ENCODE measurements at regions not wholly inside any gene's neighbourhood (a gene's known extent, or its start where the extent isn't known, plus 50 kb on each side); places are given as distances from the start of the nearest gene placed in this dataset.

DNA sequence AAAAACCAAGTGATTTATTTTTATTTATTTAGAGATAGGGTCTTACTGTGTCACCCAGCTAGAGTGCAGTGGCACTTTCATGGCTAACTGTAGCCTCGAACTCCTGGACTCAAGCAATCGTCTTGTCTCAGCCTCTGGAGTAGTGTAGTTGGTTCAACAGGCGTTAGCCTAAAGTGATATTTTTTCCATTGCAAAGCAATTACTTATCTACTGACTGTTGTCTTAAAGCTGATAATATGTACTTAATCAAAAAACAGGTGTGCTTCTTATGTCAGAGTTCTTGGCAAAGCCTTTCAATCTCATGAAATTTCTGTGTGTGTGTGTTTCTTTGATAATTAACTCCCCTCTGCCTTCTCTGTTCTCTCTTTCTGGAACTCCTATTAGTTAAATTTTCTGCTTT, 62.4 kb upstream of the DUSP10 start:
- DNase-seq = no peak
- no peaks in the 10 kb centered on the region for H3K9me3 ChIP-seq (ENCODE audit: control insufficient read depth, low read depth, low read length)
- no peaks in the 10 kb centered on the region for H3K36me3 ChIP-seq (ENCODE audit: control insufficient read depth, insufficient read depth, low read length)
- no peaks in the 10 kb centered on the region for H3K4me1 ChIP-seq (ENCODE audit: control insufficient read depth, insufficient read depth, low read length)
- H3K27me3 ChIP-seq (ENCODE audit: control insufficient read depth, insufficient read depth, low read length) = no peaks in the 10 kb centered on the region
- no peak overlapping the region for H3K4me3 ChIP-seq (ENCODE audit: low read length)
- H3K27ac ChIP-seq (ENCODE audit: low read length) = no peak overlapping the region
- no CpG with 5 or more reads among the region's 3 CpGs for WGBS (ENCODE audit: insufficient coverage, low lambda C conversion rate)

DNA sequence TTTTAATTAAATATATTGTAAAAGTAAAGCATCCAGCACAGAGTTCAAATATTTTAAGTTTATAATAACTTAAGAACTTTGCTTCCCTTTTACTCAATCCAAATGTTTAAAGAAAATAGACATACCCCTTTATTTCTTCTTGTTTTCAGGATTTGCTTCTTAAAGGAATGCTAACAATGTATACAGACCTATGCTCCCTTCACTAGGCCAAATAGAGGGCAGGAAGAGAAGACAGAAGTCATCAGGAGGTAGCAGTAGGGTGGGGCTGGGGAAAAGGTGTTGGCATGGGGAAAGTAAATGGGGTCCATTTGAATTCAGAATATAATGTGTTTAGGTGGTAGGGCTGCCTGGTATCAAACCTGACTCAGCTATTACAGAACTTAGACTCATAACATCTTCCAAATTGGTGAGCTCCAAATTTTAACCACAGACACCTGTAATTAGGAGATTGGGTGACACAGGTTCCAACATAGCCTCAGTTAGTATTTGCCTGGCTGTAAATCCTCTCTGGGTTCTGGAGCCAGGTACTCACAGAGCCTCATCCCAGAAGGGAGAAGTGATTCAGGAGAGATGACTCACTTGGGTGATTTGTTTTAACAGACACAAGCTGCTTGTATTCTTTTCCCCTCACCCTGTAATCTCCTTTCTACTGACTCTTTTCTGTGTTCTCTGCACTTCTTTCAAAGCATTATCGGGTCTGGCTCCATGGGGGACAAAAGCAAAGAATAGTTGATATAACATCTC, 60.1 kb upstream of the DUSP10 start:
- Histone ChIP-seq H3K27ac (ENCODE audit: low read length) (no peak overlapping the region), H3K4me1 (ENCODE audit: control insufficient read depth, insufficient read depth, low read length) (no peaks in the 10 kb centered on the region), H3K4me3 (ENCODE audit: low read length) (no peak overlapping the region), H3K9me3 (ENCODE audit: control insufficient read depth, low read depth, low read length) (no peaks in the 10 kb centered on the region), H3K36me3 (ENCODE audit: control insufficient read depth, insufficient read depth, low read length) (no peaks in the 10 kb centered on the region), H3K27me3 (ENCODE audit: control insufficient read depth, insufficient read depth, low read length) (no peaks in the 10 kb centered on the region)
- DNase-seq = no peak
- no CpG with 5 or more reads among the region's 1 CpG for WGBS (ENCODE audit: insufficient coverage, low lambda C conversion rate)

DNA sequence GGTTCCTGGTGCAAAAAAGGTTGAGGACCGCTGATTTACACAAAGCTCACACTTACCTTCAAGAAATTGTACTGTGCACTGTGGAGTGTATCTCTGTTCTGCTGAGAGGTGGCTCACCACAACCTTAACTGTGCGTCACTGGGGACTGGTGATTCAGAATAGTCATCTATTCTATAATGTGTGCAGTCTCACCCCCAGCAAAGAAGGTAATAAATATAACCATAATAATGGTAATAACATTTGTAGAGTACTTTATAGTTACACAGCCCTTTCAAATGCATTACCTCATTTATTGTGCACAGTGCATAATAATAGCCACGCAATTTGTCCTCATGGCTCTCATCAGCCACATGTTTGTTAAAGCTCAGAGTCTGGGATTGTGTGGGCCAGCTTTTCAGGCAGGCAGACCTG, 59.4 kb upstream of the DUSP10 start:
- H3K4me3 ChIP-seq (ENCODE audit: low read length) = no peak overlapping the region
- H3K4me1 ChIP-seq (ENCODE audit: control insufficient read depth, insufficient read depth, low read length) = no peaks in the 10 kb centered on the region
- H3K36me3 ChIP-seq (ENCODE audit: control insufficient read depth, insufficient read depth, low read length) = no peaks in the 10 kb centered on the region
- H3K27ac ChIP-seq (ENCODE audit: low read length) = no peak overlapping the region
- no peaks in the 10 kb centered on the region for H3K9me3 ChIP-seq (ENCODE audit: control insufficient read depth, low read depth, low read length)
- no peaks in the 10 kb centered on the region for H3K27me3 ChIP-seq (ENCODE audit: control insufficient read depth, insufficient read depth, low read length)
- no peak for DNase-seq
- no CpG with 5 or more reads among the region's 3 CpGs for WGBS (ENCODE audit: insufficient coverage, low lambda C conversion rate)

DNA sequence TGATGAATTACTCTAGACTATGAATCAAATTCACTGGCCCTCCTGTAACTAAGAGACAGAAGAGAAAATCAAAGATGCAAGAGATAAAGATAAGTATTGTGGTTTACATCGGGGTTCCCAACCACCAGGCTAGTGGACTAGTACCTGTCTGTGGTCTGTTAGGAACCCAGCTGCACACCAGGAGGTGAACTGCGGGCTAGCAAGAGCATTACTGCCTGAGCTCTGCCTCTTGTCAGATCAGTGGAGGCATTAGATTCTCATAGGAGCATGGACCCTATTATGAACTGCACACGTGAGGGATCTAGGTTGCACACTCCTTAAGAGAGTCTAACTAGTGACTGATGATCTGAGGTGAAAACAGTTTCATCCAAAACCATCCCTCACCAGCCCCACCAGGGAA, 58.9 kb upstream of the DUSP10 start:
- WGBS (ENCODE audit: insufficient coverage, low lambda C conversion rate) = no CpG with 5 or more reads among the region's 3 CpGs
- DNase-seq = no peak

DNA sequence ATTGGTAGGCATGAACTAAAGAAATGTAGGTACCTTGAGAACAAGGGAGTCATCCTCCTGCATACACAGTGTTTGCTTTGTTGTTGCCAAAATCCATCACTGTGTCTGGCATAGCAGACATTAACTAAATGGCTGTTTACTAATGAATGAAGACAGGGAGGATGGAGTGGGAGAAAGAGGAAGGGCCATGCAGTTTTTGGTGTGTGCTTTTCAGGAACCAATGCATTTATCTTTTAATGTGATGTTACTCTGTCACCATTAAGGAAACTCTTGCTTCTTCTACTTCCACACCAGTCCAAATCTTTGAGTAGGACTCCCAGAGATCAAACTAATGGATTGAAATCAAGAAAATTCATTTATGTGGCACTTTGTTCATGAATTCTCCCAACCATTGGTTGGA, 55.6 kb upstream of the DUSP10 start:
- H3K4me3 ChIP-seq (ENCODE audit: low read length) = no peak overlapping the region
- H3K27ac ChIP-seq (ENCODE audit: low read length) = no peak overlapping the region
- no peaks in the 10 kb centered on the region for H3K36me3 ChIP-seq (ENCODE audit: control insufficient read depth, insufficient read depth, low read length)
- H3K9me3 ChIP-seq (ENCODE audit: control insufficient read depth, low read depth, low read length) = no peaks in the 10 kb centered on the region
- no peak for DNase-seq
- no peaks in the 10 kb centered on the region for H3K4me1 ChIP-seq (ENCODE audit: control insufficient read depth, insufficient read depth, low read length)
- H3K27me3 ChIP-seq (ENCODE audit: control insufficient read depth, insufficient read depth, low read length) = no peaks in the 10 kb centered on the region

More for the DNA sequence above, 58.9 kb upstream of the DUSP10 start:
- H3K27ac ChIP-seq (ENCODE audit: low read length) = no peak overlapping the region
- H3K27me3 ChIP-seq (ENCODE audit: control insufficient read depth, insufficient read depth, low read length) = no peaks in the 10 kb centered on the region
- H3K9me3 ChIP-seq (ENCODE audit: control insufficient read depth, low read depth, low read length) = no peaks in the 10 kb centered on the region
- no peaks in the 10 kb centered on the region for H3K36me3 ChIP-seq (ENCODE audit: control insufficient read depth, insufficient read depth, low read length)
- no peak overlapping the region for H3K4me3 ChIP-seq (ENCODE audit: low read length)
- no peaks in the 10 kb centered on the region for H3K4me1 ChIP-seq (ENCODE audit: control insufficient read depth, insufficient read depth, low read length)

DNA sequence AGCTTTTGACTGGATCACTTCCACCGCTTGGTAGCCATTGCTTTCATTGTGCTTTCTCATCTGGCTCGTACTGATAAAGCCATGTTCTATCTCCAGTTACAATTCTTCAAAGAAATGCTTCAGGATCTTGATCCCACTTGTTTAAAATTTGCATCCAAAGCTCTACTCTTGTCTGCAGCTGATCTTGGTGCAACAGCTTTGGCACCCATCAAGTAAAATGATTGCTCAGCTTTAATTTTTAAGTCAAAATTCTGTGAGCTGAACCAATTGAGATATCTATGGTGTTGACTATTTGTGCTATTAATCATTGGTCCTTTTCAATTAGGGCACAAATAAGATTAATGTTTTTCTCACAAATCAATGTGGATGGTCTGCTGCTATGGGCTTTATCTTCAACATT, 54.8 kb upstream of the DUSP10 start:
- Histone ChIP-seq H3K4me3 (ENCODE audit: low read length) (no peak overlapping the region), H3K36me3 (ENCODE audit: control insufficient read depth, insufficient read depth, low read length) (no peaks in the 10 kb centered on the region), H3K9me3 (ENCODE audit: control insufficient read depth, low read depth, low read length) (no peaks in the 10 kb centered on the region), H3K27ac (ENCODE audit: low read length) (no peak overlapping the region), H3K4me1 (ENCODE audit: control insufficient read depth, insufficient read depth, low read length) (no peaks in the 10 kb centered on the region), H3K27me3 (ENCODE audit: control insufficient read depth, insufficient read depth, low read length) (no peaks in the 10 kb centered on the region)
- no CpG with 5 or more reads among the region's 2 CpGs for WGBS (ENCODE audit: insufficient coverage, low lambda C conversion rate)
- DNase-seq = no peak

DNA sequence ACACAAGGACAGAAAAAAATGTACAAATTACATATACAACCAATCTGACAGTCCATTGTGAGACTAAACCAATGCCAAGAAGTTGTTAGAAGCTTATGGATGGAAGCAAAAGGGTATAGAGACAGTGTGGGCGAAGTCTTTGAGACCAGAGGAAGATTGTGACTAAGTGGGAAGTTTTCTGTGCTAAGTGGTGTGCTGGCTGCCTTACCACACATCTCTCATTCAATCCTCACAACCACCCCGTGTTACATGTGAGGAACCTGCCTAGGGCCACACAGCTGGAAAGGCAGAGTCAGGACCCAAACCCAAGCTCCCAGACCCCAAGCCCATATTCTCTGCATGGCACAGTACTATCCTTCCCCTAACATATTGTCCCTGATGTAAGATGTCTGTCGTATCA, 53.5 kb upstream of the DUSP10 start:
- Histone ChIP-seq H3K27ac (ENCODE audit: low read length) (no peak overlapping the region), H3K9me3 (ENCODE audit: control insufficient read depth, low read depth, low read length) (no peaks in the 10 kb centered on the region), H3K4me1 (ENCODE audit: control insufficient read depth, insufficient read depth, low read length) (no peaks in the 10 kb centered on the region), H3K4me3 (ENCODE audit: low read length) (no peak overlapping the region), H3K36me3 (ENCODE audit: control insufficient read depth, insufficient read depth, low read length) (no peaks in the 10 kb centered on the region), H3K27me3 (ENCODE audit: control insufficient read depth, insufficient read depth, low read length) (no peaks in the 10 kb centered on the region)
- 100% methylated on average over 2 of the region's 3 CpGs for WGBS (ENCODE audit: insufficient coverage, low lambda C conversion rate)
- DNase-seq = no peak

DNA sequence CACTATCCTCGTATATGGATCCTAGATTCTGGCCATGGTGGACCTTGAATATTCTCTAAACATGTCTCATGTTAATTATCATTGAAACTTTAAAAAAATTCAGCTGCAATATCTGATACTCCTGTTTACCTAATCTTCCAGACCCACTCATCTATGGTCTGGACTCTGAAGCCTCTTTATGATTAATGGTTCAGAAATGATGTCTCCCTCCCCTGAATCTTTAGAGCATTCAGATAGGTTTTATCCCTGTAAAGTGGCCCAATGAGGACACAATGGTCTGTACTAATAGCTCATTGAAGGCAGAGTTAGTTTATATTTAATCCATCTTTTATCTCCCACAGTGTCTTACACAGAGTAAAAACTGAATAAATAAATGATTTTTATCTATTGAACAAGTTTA, 53.0 kb upstream of the DUSP10 start:
- H3K36me3 ChIP-seq (ENCODE audit: control insufficient read depth, insufficient read depth, low read length) = no peaks in the 10 kb centered on the region
- H3K4me1 ChIP-seq (ENCODE audit: control insufficient read depth, insufficient read depth, low read length) = no peaks in the 10 kb centered on the region
- no peak for DNase-seq
- WGBS (ENCODE audit: insufficient coverage, low lambda C conversion rate) = no CpG with 5 or more reads among the region's 1 CpG
- H3K27me3 ChIP-seq (ENCODE audit: control insufficient read depth, insufficient read depth, low read length) = no peaks in the 10 kb centered on the region
- no peak overlapping the region for H3K4me3 ChIP-seq (ENCODE audit: low read length)
- no peaks in the 10 kb centered on the region for H3K9me3 ChIP-seq (ENCODE audit: control insufficient read depth, low read depth, low read length)
- H3K27ac ChIP-seq (ENCODE audit: low read length) = no peak overlapping the region

DNA sequence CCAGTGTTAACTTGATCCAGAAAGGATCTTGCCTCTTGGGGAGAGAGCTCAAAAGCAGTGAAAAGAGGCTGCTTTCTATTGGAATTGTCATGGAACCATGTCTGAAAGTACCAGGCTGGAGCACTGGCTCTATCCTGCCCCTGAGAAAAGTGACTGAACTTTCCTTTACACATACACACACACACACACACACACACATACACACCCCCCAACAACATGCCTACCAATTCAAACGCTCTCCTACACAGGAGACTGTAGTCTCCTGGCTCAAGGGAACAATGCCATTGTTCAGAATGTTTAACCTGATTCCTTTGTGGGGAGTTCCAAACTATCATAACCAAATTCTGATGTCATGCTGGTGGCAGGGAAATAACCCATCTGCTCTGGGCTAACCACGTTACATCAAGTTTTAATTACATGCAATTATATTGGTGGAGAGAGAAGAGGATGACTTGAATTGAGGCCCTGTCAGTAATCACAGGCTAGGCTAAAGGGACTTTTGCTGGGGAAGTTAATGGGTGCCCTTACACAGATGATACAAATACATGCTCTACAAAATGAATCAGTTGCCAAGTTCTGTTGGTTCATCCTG, 52.3 kb upstream of the DUSP10 start:
- no CpG with 5 or more reads among the region's 2 CpGs for WGBS (ENCODE audit: insufficient coverage, low lambda C conversion rate)
- DNase-seq = no peak
- Histone ChIP-seq H3K4me3 (ENCODE audit: low read length) (no peak overlapping the region), H3K9me3 (ENCODE audit: control insufficient read depth, low read depth, low read length) (no peaks in the 10 kb centered on the region), H3K4me1 (ENCODE audit: control insufficient read depth, insufficient read depth, low read length) (no peaks in the 10 kb centered on the region), H3K27me3 (ENCODE audit: control insufficient read depth, insufficient read depth, low read length) (no peaks in the 10 kb centered on the region), H3K27ac (ENCODE audit: low read length) (no peak overlapping the region), H3K36me3 (ENCODE audit: control insufficient read depth, insufficient read depth, low read length) (no peaks in the 10 kb centered on the region)

DNA sequence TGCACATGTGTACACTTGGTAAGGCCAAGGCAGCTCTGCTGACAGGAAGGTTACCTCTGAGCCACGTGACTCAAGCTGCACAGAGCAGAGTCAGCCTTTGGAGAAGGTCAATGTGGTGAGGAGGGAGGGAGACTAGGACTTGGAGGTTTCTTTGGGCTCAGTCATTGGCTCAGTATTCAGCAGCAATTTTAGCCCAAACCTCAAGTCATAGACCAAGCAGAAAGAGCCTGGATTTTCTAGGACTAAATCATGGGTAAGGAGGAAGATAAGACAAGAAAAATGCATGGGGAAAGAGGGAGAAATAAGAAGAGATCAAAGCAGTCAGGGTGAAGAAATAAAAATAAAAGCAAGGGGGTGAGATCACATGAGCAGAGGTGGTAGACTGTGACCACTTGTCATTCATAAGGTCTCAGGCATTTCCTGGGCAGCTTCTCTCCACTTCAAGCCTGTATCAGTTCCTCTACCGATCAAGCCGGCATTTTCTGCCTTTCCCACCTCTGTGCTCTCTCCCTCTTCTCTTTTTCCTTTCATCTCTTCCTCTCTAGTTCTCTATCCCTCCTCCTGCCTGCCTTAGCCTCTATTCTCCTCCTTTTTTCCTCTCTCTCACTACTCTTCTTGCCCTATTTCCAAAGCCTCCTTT, 51.7 kb upstream of the DUSP10 start:
- no peaks in the 10 kb centered on the region for H3K27me3 ChIP-seq (ENCODE audit: control insufficient read depth, insufficient read depth, low read length)
- WGBS (ENCODE audit: insufficient coverage, low lambda C conversion rate) = 76% methylated on average over 3 of the region's 3 CpGs
- H3K27ac ChIP-seq (ENCODE audit: low read length) = no peak overlapping the region
- no peaks in the 10 kb centered on the region for H3K9me3 ChIP-seq (ENCODE audit: control insufficient read depth, low read depth, low read length)
- no peak for DNase-seq
- no peak overlapping the region for H3K4me3 ChIP-seq (ENCODE audit: low read length)
- no peaks in the 10 kb centered on the region for H3K4me1 ChIP-seq (ENCODE audit: control insufficient read depth, insufficient read depth, low read length)
- H3K36me3 ChIP-seq (ENCODE audit: control insufficient read depth, insufficient read depth, low read length) = no peaks in the 10 kb centered on the region

DNA sequence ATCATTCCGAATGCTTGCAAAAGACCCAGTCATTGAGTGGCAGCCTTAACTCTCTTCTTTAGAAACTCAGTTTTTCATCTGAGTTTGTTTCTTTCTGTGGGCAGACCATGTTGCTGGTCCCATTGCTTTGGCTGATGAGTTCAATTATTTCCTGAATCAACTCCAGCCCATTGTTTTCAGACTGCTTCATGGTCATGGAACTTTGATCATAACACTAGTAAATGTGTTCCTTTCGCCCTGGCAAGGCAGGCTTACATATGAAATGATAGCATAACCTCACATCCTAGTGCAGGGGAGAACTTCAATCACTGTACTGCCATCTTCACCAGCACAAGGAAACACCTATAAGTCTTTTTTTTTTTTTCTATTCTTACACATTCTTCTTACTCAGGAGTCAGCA, 50.0 kb upstream of the DUSP10 start:
- Histone ChIP-seq H3K4me3 (ENCODE audit: low read length) (no peak overlapping the region), H3K9me3 (ENCODE audit: control insufficient read depth, low read depth, low read length) (no peaks in the 10 kb centered on the region), H3K27ac (ENCODE audit: low read length) (no peak overlapping the region), H3K27me3 (ENCODE audit: control insufficient read depth, insufficient read depth, low read length) (no peaks in the 10 kb centered on the region), H3K36me3 (ENCODE audit: control insufficient read depth, insufficient read depth, low read length) (no peaks in the 10 kb centered on the region), H3K4me1 (ENCODE audit: control insufficient read depth, insufficient read depth, low read length) (no peaks in the 10 kb centered on the region)
- 100% methylated on average over 1 of the region's 2 CpGs for WGBS (ENCODE audit: insufficient coverage, low lambda C conversion rate)
- no peak for DNase-seq
